Astrocyte of the cerebellum (primary cell): ENCODE measurements at regions not wholly inside any gene's neighbourhood (a gene's known extent, or its start where the extent isn't known, plus 50 kb on each side); places are given as distances from the start of the nearest gene placed in this dataset.
"Not testable (repeated sequence)": the region's sequence is repeated elsewhere in the genome, so short reads cannot be mapped to it uniquely, and the experiment has no call there.

Source experiments
- DNase-seq: peaks from one replicate; pipeline ENCODE4 v3.0.0-alpha.2; 2011; ENCODE audit warnings: low read depth
- H3K4me3 ChIP-seq: 2 replicates; pipeline ENCODE4 v1.5.1; 2011; ENCODE audit warnings: mild to moderate bottlenecking, low read depth, low read length, moderate library complexity
- CTCF ChIP-seq: IDR thresholded peaks from 2 replicates; pipeline ENCODE4 v1.5.1; 2012; ENCODE audit warnings: low read length, low read depth, moderate library complexity, mild to moderate bottlenecking; ENCODE audit errors: missing control alignments
- in situ Hi-C: cut with HindIII; loops from 2 replicates; pipeline ENCODE4 v1.10.0; 2017; ENCODE audit warnings: low sequenced_read_pairs

- DNase-seq: no peak
- TF ChIP-seq CTCF: no peak
- in situ Hi-C loops: no loop called here
- no peak overlapping the region for H3K4me3 ChIP-seq
Measured at GRCh38 chr10:111599943-111600342, 523.1 kb downstream of the ADRA2A start.

GRCh38 chr10:111600772-111601171, 523.9 kb downstream of the ADRA2A start:
- no peak for TF ChIP-seq CTCF
- in situ Hi-C loops: no loop called here
- H3K4me3 ChIP-seq: no peak overlapping the region
- no peak for DNase-seq

- in situ Hi-C loops: no loop called here
- no peak for TF ChIP-seq CTCF
- DNase-seq: no peak
- no peak overlapping the region for H3K4me3 ChIP-seq
Measured at GRCh38 chr10:111612273-111612672, 535.4 kb downstream of the ADRA2A start.

- in situ Hi-C loops: no loop called here
- TF ChIP-seq CTCF: no peak
- no peak overlapping the region for H3K4me3 ChIP-seq
Measured at GRCh38 chr10:111634191-111634590, 549.4 kb downstream of the GPAM start.

GRCh38 chr10:111646021-111646420, 537.5 kb downstream of the GPAM start:
- TF ChIP-seq CTCF: no peak
- H3K4me3 ChIP-seq: no peak overlapping the region
- in situ Hi-C loops: no loop called here
- DNase-seq: peak; percentile 26

More at GRCh38 chr10:111634191-111634590, 549.4 kb downstream of the GPAM start:
- DNase-seq: no peak

- H3K4me3 ChIP-seq: no peak overlapping the region
- in situ Hi-C loops: no loop called here
- peak; percentile 59 for DNase-seq
- TF ChIP-seq CTCF: no peak
Measured at GRCh38 chr10:111648046-111648445, 535.5 kb downstream of the GPAM start.

GRCh38 chr10:111649080-111649479, 534.5 kb downstream of the GPAM start:
- H3K4me3 ChIP-seq, DNase-seq, in situ Hi-C loops: not testable (repeated sequence)
